ENCODE measurements at regions not wholly inside any gene's neighbourhood (a gene's known extent, or its start where the extent isn't known, plus 50 kb on each side); places are given as distances from the start of the nearest gene placed in this dataset.

DNA sequence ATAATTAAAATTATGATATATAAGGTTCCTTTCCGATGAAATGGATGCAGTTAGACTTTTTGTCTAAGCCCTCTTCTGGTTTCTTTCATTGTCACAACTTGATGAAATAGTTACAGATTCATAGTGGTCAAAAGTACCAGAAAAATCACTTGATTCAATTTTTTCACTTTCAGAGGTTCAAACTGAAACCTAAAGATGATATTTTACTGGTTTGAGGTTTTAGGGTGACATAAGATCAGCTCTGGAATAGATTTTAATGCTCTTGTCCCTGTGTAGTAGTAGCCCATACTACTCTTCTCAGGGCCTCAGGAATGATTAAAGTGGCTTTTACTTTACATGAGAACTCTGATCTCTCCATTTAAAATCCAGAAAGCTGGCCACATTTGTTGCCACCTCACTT, 479.1 kb upstream of the ZNF717 start:
- Histone ChIP-seq H3K4me2 (ENCODE audit: low read length) (no peak overlapping the region), H3K9ac (ENCODE audit: low read length) (no peak overlapping the region)

GRCh38 chr3:76264911-76265310, 479.6 kb upstream of the ZNF717 start:
- Histone ChIP-seq H3K27me3 (ENCODE audit: insufficient read depth, low read length) (no peaks in the 10 kb centered on the region), H3K23ac (ENCODE audit: low read length) (no peak overlapping the region), H3K9me3 (ENCODE audit: insufficient read depth, low read depth, low read length) (no peaks in the 10 kb centered on the region), H2AK5ac (ENCODE audit: low read length) (no peak overlapping the region), H3K4me2 (ENCODE audit: low read length) (no peak overlapping the region), H3K4me3 (ENCODE audit: low read depth, low read length) (no peak overlapping the region), H3K9ac (ENCODE audit: low read length) (no peak overlapping the region), H4K91ac (ENCODE audit: low read depth, low read length) (no peak overlapping the region), H3K4ac (ENCODE audit: low read depth, low read length) (no peak overlapping the region), H2BK120ac (ENCODE audit: insufficient read depth, low read length, poor library complexity) (no peak overlapping the region), H2BK12ac (ENCODE audit: low read length) (no peak overlapping the region), H3K4me1 (ENCODE audit: control insufficient read depth in 1 of 2, insufficient read depth in 2 of 2, low read length in 2 of 2) (no peaks in the 10 kb centered on the region), H2AFZ (ENCODE audit: insufficient read depth, low read length, poor library complexity) (no peak overlapping the region), H4K12ac (ENCODE audit: low read depth, low read length) (no peak overlapping the region), H2BK5ac (ENCODE audit: low read depth, low read length, poor library complexity) (no peak overlapping the region), H3K27ac (ENCODE audit: low read depth, low read length) (no peak overlapping the region), H3K79me1 (ENCODE audit: low read length) (no peaks in the 10 kb centered on the region), H3K36me3 (ENCODE audit: control insufficient read depth in 1 of 2, insufficient read depth in 2 of 2, low read length in 2 of 2) (no peaks in the 10 kb centered on the region), H3K18ac (ENCODE audit: low read length) (no peak overlapping the region), H3K14ac (ENCODE audit: low read length) (no peak overlapping the region), H3K79me2 (ENCODE audit: control insufficient read depth, insufficient read depth, low read length, poor library complexity) (no peaks in the 10 kb centered on the region), H4K8ac (ENCODE audit: low read depth, low read length) (no peak overlapping the region)
- WGBS (ENCODE audit: extremely low coverage, insufficient coverage, insufficient read length), result no CpG with 5 or more reads among the region's 6 CpGs
- DNase-seq, result no peak

More for the DNA sequence above, 479.1 kb upstream of the ZNF717 start:
- Histone ChIP-seq H2BK5ac (ENCODE audit: low read depth, low read length, poor library complexity) (no peak overlapping the region), H4K8ac (ENCODE audit: low read depth, low read length) (no peak overlapping the region), H3K14ac (ENCODE audit: low read length) (no peak overlapping the region), H3K4ac (ENCODE audit: low read depth, low read length) (no peak overlapping the region), H3K27ac (ENCODE audit: low read depth, low read length) (no peak overlapping the region), H3K23ac (ENCODE audit: low read length) (no peak overlapping the region), H3K4me3 (ENCODE audit: low read depth, low read length) (no peak overlapping the region), H3K4me1 (ENCODE audit: control insufficient read depth in 1 of 2, insufficient read depth in 2 of 2, low read length in 2 of 2) (no peaks in the 10 kb centered on the region), H2BK120ac (ENCODE audit: insufficient read depth, low read length, poor library complexity) (no peak overlapping the region), H3K36me3 (ENCODE audit: control insufficient read depth in 1 of 2, insufficient read depth in 2 of 2, low read length in 2 of 2) (no peaks in the 10 kb centered on the region), H4K12ac (ENCODE audit: low read depth, low read length) (no peak overlapping the region), H2AFZ (ENCODE audit: insufficient read depth, low read length, poor library complexity) (no peak overlapping the region), H2AK5ac (ENCODE audit: low read length) (no peak overlapping the region), H3K79me2 (ENCODE audit: control insufficient read depth, insufficient read depth, low read length, poor library complexity) (no peaks in the 10 kb centered on the region), H2BK12ac (ENCODE audit: low read length) (no peak overlapping the region), H4K91ac (ENCODE audit: low read depth, low read length) (no peak overlapping the region), H3K18ac (ENCODE audit: low read length) (no peak overlapping the region), H3K27me3 (ENCODE audit: insufficient read depth, low read length) (no peaks in the 10 kb centered on the region), H3K79me1 (ENCODE audit: low read length) (no peaks in the 10 kb centered on the region), H3K9me3 (ENCODE audit: insufficient read depth, low read depth, low read length) (no peaks in the 10 kb centered on the region)
- no peak for DNase-seq
- no CpG with 5 or more reads among the region's 1 CpG for WGBS (ENCODE audit: extremely low coverage, insufficient coverage, insufficient read length)

DNA sequence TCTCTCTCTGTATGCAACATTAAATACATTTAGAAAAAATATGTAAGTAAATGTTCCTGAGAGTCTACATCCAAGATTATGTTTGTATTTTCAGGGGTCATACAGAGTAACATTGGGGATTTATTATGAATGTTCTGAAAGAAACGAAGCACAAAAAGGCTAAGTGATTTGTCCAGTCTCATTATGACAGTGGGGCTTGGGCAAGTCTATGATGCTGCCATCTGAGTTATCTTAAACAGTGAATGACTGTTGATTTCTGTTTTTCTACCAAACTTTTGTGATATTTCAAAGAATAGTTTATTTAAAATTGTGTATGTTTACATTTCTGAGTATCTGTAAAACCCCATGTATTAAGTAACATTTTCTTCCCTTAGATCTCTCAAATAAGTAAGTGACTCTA, 481.2 kb upstream of the ZNF717 start:
- Histone ChIP-seq H3K4ac (ENCODE audit: low read depth, low read length) (no peak overlapping the region), H3K18ac (ENCODE audit: low read length) (no peak overlapping the region), H3K4me2 (ENCODE audit: low read length) (no peak overlapping the region), H3K36me3 (ENCODE audit: control insufficient read depth in 1 of 2, insufficient read depth in 2 of 2, low read length in 2 of 2) (no peaks in the 10 kb centered on the region), H2AK5ac (ENCODE audit: low read length) (no peak overlapping the region), H2BK12ac (ENCODE audit: low read length) (no peak overlapping the region), H3K79me2 (ENCODE audit: control insufficient read depth, insufficient read depth, low read length, poor library complexity) (no peaks in the 10 kb centered on the region), H3K79me1 (ENCODE audit: low read length) (no peaks in the 10 kb centered on the region), H4K91ac (ENCODE audit: low read depth, low read length) (no peak overlapping the region), H3K4me1 (ENCODE audit: control insufficient read depth in 1 of 2, insufficient read depth in 2 of 2, low read length in 2 of 2) (no peaks in the 10 kb centered on the region), H3K23ac (ENCODE audit: low read length) (no peak overlapping the region), H2AFZ (ENCODE audit: insufficient read depth, low read length, poor library complexity) (no peak overlapping the region), H3K14ac (ENCODE audit: low read length) (no peak overlapping the region), H4K8ac (ENCODE audit: low read depth, low read length) (no peak overlapping the region), H3K27ac (ENCODE audit: low read depth, low read length) (no peak overlapping the region), H3K9ac (ENCODE audit: low read length) (no peak overlapping the region), H3K27me3 (ENCODE audit: insufficient read depth, low read length) (no peaks in the 10 kb centered on the region), H3K9me3 (ENCODE audit: insufficient read depth, low read depth, low read length) (no peaks in the 10 kb centered on the region), H2BK120ac (ENCODE audit: insufficient read depth, low read length, poor library complexity) (no peak overlapping the region), H4K12ac (ENCODE audit: low read depth, low read length) (no peak overlapping the region), H3K4me3 (ENCODE audit: low read depth, low read length) (no peak overlapping the region), H2BK5ac (ENCODE audit: low read depth, low read length, poor library complexity) (no peak overlapping the region)
- DNase-seq, result no peak
- WGBS (ENCODE audit: extremely low coverage, insufficient coverage, insufficient read length), result no CpG with 5 or more reads among the region's 1 CpG

- no peak overlapping the region for H2BK12ac ChIP-seq (ENCODE audit: low read length)
- H3K9ac ChIP-seq (ENCODE audit: low read length), result no peak overlapping the region
- H3K18ac ChIP-seq (ENCODE audit: low read length), result no peak overlapping the region
- H4K12ac ChIP-seq (ENCODE audit: low read depth, low read length), result no peak overlapping the region
- no peak overlapping the region for H3K4me2 ChIP-seq (ENCODE audit: low read length)
- no peak overlapping the region for H3K23ac ChIP-seq (ENCODE audit: low read length)
- no peak overlapping the region for H2BK120ac ChIP-seq (ENCODE audit: insufficient read depth, low read length, poor library complexity)
- H3K27ac ChIP-seq (ENCODE audit: low read depth, low read length), result no peak overlapping the region
- H3K14ac ChIP-seq (ENCODE audit: low read length), result no peak overlapping the region
- WGBS (ENCODE audit: extremely low coverage, insufficient coverage, insufficient read length), result no CpG with 5 or more reads among the region's 4 CpGs
- H3K36me3 ChIP-seq (ENCODE audit: control insufficient read depth in 1 of 2, insufficient read depth in 2 of 2, low read length in 2 of 2), result no peaks in the 10 kb centered on the region
- no peak overlapping the region for H2AK5ac ChIP-seq (ENCODE audit: low read length)
- H3K27me3 ChIP-seq (ENCODE audit: insufficient read depth, low read length), result no peaks in the 10 kb centered on the region
- H3K4ac ChIP-seq (ENCODE audit: low read depth, low read length), result no peak overlapping the region
- no peak overlapping the region for H3K4me3 ChIP-seq (ENCODE audit: low read depth, low read length)
- H3K79me1 ChIP-seq (ENCODE audit: low read length), result no peaks in the 10 kb centered on the region
- no peak for DNase-seq
- no peaks in the 10 kb centered on the region for H3K9me3 ChIP-seq (ENCODE audit: insufficient read depth, low read depth, low read length)
- no peak overlapping the region for H4K91ac ChIP-seq (ENCODE audit: low read depth, low read length)
- H2AFZ ChIP-seq (ENCODE audit: insufficient read depth, low read length, poor library complexity), result no peak overlapping the region
- H2BK5ac ChIP-seq (ENCODE audit: low read depth, low read length, poor library complexity), result no peak overlapping the region
- H3K4me1 ChIP-seq (ENCODE audit: control insufficient read depth in 1 of 2, insufficient read depth in 2 of 2, low read length in 2 of 2), result no peaks in the 10 kb centered on the region
- H4K8ac ChIP-seq (ENCODE audit: low read depth, low read length), result no peak overlapping the region
- no peaks in the 10 kb centered on the region for H3K79me2 ChIP-seq (ENCODE audit: control insufficient read depth, insufficient read depth, low read length, poor library complexity)
These were observed 482.6 kb upstream of the ZNF717 start for GRCh38 chr3:76267851-76268380.
